ENCODE measurements at regions not wholly inside any gene's neighbourhood (a gene's known extent, or its start where the extent isn't known, plus 50 kb on each side); places are given as distances from the start of the nearest gene placed in this dataset.
"Not testable (repeated sequence)": the region's sequence is repeated elsewhere in the genome, so short reads cannot be mapped to it uniquely, and the experiment has no call there.

DNA sequence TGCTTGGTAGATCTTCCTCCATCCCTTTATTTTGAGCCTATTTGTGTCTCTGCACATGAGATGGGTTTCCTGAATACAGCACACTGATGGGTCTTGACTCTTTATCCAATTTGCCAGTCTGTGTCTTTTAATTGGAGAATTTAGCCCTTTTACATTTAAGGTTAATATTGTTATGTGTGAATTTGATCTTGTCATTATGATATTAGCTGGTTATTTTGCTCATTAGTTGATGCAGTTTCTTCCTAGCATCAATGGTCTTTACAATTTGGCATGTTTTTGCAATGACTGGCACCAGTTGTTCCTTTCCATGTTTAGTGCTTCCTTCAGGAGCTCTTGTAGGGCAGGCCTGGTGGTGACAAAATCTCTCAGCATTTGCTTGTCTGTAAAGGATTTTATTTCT is 72.4 kb downstream of the HNRNPD start:
- not testable (repeated sequence) for DNase-seq

DNA sequence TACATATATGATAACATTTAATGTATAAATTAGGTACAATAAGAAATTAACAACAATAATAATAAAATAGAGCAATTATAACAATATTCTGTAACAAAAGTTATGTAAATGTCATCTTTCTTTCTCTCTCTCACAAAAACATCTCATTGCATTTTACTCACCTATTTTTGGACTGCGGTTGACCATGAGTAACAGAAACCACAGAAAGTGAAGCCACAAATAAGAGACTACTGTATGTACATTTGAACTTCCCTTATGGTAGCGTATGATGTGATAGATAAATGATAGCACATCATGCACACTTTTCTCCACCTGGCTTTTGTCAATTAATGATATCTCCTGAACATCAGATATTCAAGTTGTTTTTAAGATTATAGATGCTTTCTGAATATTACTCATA is 80.5 kb downstream of the HNRNPD start:
- DNase-seq: peak; percentile 52

- no peak for DNase-seq
These were observed 86.1 kb downstream of the HNRNPD start for GRCh38 chr4:82287720-82288119.

GRCh38 chr4:82284858-82285805 is 88.7 kb downstream of the HNRNPD start:
- peak; percentile 99 for DNase-seq

GRCh38 chr4:82284475-82284857 is 89.3 kb downstream of the HNRNPD start:
- DNase-seq: no peak

GRCh38 chr4:82282875-82283274 is 90.9 kb downstream of the HNRNPD start:
- no peak for DNase-seq

DNA sequence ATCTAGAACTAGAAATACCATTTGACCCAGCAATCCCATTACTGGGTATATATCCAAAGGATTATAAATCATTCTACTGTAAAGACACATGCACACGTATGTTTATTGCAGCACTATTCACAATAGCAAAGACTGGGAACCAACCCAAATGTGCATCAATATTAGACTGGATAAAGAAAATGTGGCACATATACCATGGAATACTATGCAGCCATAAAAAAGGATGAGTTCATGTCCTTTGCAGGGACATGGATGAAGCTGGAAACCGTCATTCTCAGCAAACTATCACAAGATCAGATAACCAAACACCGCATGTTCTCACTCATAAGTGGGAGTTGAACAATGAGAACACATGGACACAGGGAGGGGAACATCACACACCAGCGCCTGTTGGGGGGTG is 94.2 kb downstream of the HNRNPD start:
- not testable (repeated sequence) for DNase-seq

- DNase-seq: no peak
These were observed 97.5 kb downstream of the HNRNPD start for GRCh38 chr4:82276332-82276640.

- DNase-seq: no peak
These were observed 98.1 kb downstream of the HNRNPD start for GRCh38 chr4:82275431-82276331.

- DNase-seq: not testable (repeated sequence)
These were observed 99.1 kb downstream of the HNRNPD start for GRCh38 chr4:82274700-82275099.

- not testable (repeated sequence) for DNase-seq
These were observed 101.3 kb downstream of the HNRNPD start for GRCh38 chr4:82272523-82272922.

DNA sequence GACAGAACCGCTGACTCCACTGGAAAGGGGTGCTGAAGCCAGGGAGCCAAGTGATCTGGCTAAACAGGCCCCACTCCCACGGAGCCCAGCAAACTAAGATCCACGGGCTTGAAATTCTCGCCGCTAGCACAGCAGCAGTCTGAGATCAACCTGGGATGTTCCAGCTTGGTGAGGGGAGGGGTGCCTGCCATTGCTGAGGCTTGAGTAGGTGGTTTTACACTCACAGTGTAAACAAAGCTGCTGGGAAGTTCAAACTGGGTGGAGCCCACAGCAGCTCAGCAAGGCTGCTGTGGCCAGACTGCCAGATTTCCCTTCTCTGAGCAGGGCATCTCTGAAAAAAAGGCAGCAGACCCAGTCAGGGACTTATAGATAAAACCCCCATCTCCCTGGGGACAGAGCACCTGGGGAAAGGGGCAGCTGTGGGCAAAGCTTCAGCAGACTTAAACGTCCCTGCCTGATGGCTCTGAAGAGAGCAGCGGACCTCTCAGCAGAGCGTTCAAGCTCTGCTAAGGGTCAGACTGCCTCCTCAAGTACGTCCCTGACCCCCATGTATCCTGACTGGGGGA is 101.8 kb downstream of the HNRNPD start:
- not testable (repeated sequence) for DNase-seq

- DNase-seq: no peak
These were observed 105.0 kb downstream of the HNRNPD start for GRCh38 chr4:82268826-82269193.

DNA sequence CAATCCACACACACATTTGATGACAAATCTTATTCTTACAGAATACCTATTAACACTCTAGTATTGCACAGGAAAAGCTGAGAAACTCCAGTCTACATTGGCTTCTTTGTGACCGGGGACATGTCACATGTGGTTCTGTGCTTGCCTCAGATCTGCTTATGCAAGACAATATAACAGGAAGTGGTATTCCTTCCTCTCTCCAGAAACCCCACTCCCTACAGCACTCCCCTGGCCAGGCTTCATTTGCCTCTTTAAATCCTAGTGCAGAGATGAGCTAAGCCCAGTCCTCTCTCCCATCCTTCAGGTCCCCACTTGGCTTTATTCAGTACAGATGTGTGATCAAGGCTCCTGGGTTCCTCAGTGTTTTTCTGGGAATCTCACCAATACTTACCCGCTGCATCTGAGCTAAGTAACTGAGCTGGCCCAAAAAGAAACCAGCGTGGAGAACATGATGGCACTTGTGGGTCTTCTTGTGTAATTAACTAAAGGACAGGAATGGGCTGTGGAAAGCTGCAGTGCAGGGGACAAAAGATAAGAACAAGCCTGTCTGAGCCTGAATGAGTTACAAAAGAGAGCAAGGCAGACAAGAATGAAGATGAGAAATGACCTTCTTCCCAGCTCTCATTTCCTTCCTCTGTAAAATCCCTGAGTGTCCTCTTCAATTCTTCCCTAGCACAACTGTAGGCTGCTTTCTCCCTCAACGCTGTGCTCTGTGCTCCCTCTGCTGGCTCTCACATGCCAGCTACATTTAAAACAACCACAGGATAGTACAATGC is 105.6 kb downstream of the HNRNPD start:
- peak; percentile 85 for DNase-seq

- peak; percentile 21 for DNase-seq
These were observed 106.3 kb downstream of the HNRNPD start for GRCh38 chr4:82267506-82267905.

DNA sequence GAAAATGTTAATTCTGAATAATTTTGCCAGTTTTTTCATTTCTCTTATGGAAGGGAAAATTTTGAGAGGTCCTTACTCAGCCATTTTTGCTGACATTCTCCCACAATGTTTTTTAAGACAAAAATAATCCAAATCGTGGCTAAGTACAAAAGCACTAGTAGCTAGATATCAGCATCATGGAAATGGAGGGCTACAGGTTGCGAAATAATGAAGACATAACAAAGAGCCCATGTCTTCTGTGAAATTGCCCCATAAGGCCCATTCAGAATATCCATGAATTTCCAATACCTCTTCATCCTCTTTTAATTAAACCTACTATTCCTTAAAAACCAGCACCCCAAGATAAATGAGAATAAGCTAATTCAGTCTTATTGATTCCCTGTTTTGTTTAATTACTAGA is 107.4 kb downstream of the HNRNPD start:
- no peak for DNase-seq

- peak; percentile 17 for DNase-seq
These were observed 112.7 kb downstream of the HNRNPD start for GRCh38 chr4:82261084-82261483.

DNA sequence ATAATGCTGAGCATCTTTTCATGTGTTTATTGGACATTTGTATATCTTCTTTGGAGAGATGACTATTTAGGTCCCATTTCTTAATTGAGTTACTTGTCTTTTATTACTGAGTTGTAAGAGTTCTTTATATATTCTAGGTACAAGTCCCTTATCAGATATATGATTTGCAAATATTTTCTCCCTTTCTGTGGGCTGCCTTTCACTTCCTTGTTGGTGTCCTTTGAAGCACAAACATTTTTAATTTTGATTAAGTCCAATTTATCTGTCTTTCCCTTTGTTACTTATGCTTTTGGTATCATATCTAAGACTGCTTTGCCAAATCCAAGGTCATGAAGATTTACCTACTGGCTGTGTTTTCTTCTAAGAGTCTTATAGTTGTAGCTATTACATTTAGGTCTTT is 113.2 kb downstream of the HNRNPD start:
- no peak for DNase-seq

- DNase-seq: peak; percentile 9
These were observed 117.1 kb downstream of the HNRNPD start for GRCh38 chr4:82256718-82257117.

DNA sequence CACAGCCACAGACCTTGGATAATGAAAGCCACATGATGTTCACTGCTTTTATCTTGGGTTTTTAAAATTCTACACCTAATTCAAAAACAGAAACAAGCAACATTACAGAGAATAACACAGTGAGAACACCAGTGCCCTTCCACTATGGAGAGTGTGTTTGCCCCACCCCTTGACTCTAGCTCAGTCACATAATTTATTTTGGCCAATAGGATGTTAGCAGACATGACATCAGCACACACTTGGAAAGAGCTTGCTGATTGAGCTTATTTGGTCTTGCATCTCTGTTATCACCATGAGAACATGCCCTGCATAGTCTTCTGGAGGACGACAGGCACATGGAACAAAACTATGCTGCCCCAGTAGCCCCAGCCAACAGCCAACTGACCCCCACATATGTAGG is 118.1 kb downstream of the HNRNPD start:
- no peak for DNase-seq

- DNase-seq: no peak
These were observed 124.7 kb downstream of the HNRNPD start for GRCh38 chr4:82248903-82249632.

- no peak for DNase-seq
These were observed 126.2 kb downstream of the HNRNPD start for GRCh38 chr4:82247629-82248028.
